ENCODE measurements at regions not wholly inside any gene's neighbourhood (a gene's known extent, or its start where the extent isn't known, plus 50 kb on each side); places are given as distances from the start of the nearest gene placed in this dataset.

GRCh38 chr6:40195428-40196134 is 261.3 kb upstream of the MOCS1 start:
- intact Hi-C loops (cut with micrococcal nuclease) = no loop called here

GRCh38 chr6:40194447-40195170 is 260.3 kb upstream of the MOCS1 start:
- intact Hi-C loops (cut with micrococcal nuclease) = no loop called here

- intact Hi-C loops (cut with micrococcal nuclease) = no loop called here
Measured at GRCh38 chr6:40192516-40192915, 258.3 kb upstream of the MOCS1 start.

- intact Hi-C loops (cut with micrococcal nuclease) = no loop called here
Measured at GRCh38 chr6:40188931-40189330, 254.7 kb upstream of the MOCS1 start.

- intact Hi-C loops (cut with micrococcal nuclease) = no loop called here
Measured at GRCh38 chr6:40187535-40188144, 253.4 kb upstream of the MOCS1 start.

- intact Hi-C loops (cut with micrococcal nuclease) = no loop called here
Measured at GRCh38 chr6:40185486-40185885, 251.2 kb upstream of the MOCS1 start.

- intact Hi-C loops (cut with micrococcal nuclease) = no loop called here
Measured at GRCh38 chr6:40183902-40184301, 249.6 kb upstream of the MOCS1 start.

- intact Hi-C loops (cut with micrococcal nuclease) = no loop called here
Measured at GRCh38 chr6:40181367-40181766, 247.1 kb upstream of the MOCS1 start.

GRCh38 chr6:40180271-40180670 is 246.0 kb upstream of the MOCS1 start:
- intact Hi-C loops (cut with micrococcal nuclease) = no loop called here

GRCh38 chr6:40179496-40179895 is 245.2 kb upstream of the MOCS1 start:
- intact Hi-C loops (cut with micrococcal nuclease) = no loop called here

- intact Hi-C loops (cut with micrococcal nuclease) = no loop called here
Measured at GRCh38 chr6:40177598-40177997, 243.3 kb upstream of the MOCS1 start.

- intact Hi-C loops (cut with micrococcal nuclease) = no loop called here
Measured at GRCh38 chr6:40176152-40176551, 241.9 kb upstream of the MOCS1 start.

- intact Hi-C loops (cut with micrococcal nuclease) = no loop called here
Measured at GRCh38 chr6:40172272-40172671, 238.0 kb upstream of the MOCS1 start.

- intact Hi-C loops (cut with micrococcal nuclease) = no loop called here
Measured at GRCh38 chr6:40171343-40171742, 237.1 kb upstream of the MOCS1 start.

GRCh38 chr6:40170856-40171255 is 236.6 kb upstream of the MOCS1 start:
- intact Hi-C loops (cut with micrococcal nuclease) = no loop called here

- intact Hi-C loops (cut with micrococcal nuclease) = no loop called here
Measured at GRCh38 chr6:40169878-40170277, 235.6 kb upstream of the MOCS1 start.

GRCh38 chr6:40166963-40167362 is 232.7 kb upstream of the MOCS1 start:
- intact Hi-C loops (cut with micrococcal nuclease) = no loop called here

- intact Hi-C loops (cut with micrococcal nuclease) = no loop called here
Measured at GRCh38 chr6:40165036-40165709, 230.9 kb upstream of the MOCS1 start.

- intact Hi-C loops (cut with micrococcal nuclease) = no loop called here
Measured at GRCh38 chr6:40164345-40164755, 230.1 kb upstream of the MOCS1 start.

- intact Hi-C loops (cut with micrococcal nuclease) = no loop called here
Measured at GRCh38 chr6:40163924-40164323, 229.7 kb upstream of the MOCS1 start.

- intact Hi-C loops (cut with micrococcal nuclease) = no loop called here
Measured at GRCh38 chr6:40162074-40162473, 227.8 kb upstream of the MOCS1 start.

- intact Hi-C loops (cut with micrococcal nuclease) = no loop called here
Measured at GRCh38 chr6:40160826-40161225, 226.6 kb upstream of the MOCS1 start.

Data from T-helper 1 cell treated with Interleukin-12 subunit alpha and Interleukin-12 subunit beta and Interleukin-4 antibody, amounts not matched to agents 30 ng/mL and 1 ng/mL, for 36 hours (primary cell).